Hepatocyte (in vitro differentiated cells): ENCODE measurements at regions not wholly inside any gene's neighbourhood (a gene's known extent, or its start where the extent isn't known, plus 50 kb on each side); places are given as distances from the start of the nearest gene placed in this dataset.
"Not testable (repeated sequence)": the region's sequence is repeated elsewhere in the genome, so short reads cannot be mapped to it uniquely, and the experiment has no call there.

ENCODE experiments used
- DNase-seq: peaks from one replicate; pipeline ENCODE4 v3.0.0-alpha.2; 2016; ENCODE audit warnings: low spot score
- H2AFZ ChIP-seq: fragments of 200-600 bp; sonication (generic); 2 replicates; pipeline ENCODE4 v1.6.0; 2016; ENCODE audit warnings: antibody characterized with exemption, mild to moderate bottlenecking
- H3K27ac ChIP-seq: fragments of 200-600 bp; sonication (generic); 2 replicates; pipeline ENCODE4 v1.5.1; 2016; ENCODE audit warnings: mild to moderate bottlenecking
- H3K27me3 ChIP-seq: fragments of 200-600 bp; sonication (generic); 2 replicates; pipeline ENCODE4 v1.6.1; 2016
- H3K36me3 ChIP-seq: fragments of 200-600 bp; sonication (generic); replicated peaks from 2 replicates; pipeline ENCODE4 v1.5.1; 2016; ENCODE audit warnings: low read depth; ENCODE audit not compliant: insufficient read depth
- H3K4me1 ChIP-seq: fragments of 200-600 bp; sonication (generic); 2 replicates; pipeline ENCODE4 v1.5.1; 2016; ENCODE audit warnings: mild to moderate bottlenecking, moderate library complexity; ENCODE audit not compliant: insufficient read depth
- H3K4me2 ChIP-seq: fragments of 200-600 bp; sonication (generic); 2 replicates; pipeline ENCODE4 v1.6.0; 2016
- H3K4me3 ChIP-seq: fragments of 200-600 bp; sonication (generic); 2 replicates; pipeline ENCODE4 v1.5.1; 2016; ENCODE audit warnings: mild to moderate bottlenecking
- H3K79me2 ChIP-seq: fragments of 200-600 bp; sonication (generic); 2 replicates; pipeline ENCODE4 v1.6.0; 2017; ENCODE audit warnings: mild to moderate bottlenecking
- H3K9me2 ChIP-seq: fragments of 200-600 bp; sonication (generic); replicated peaks from 2 replicates; pipeline ENCODE4 v1.6.0; 2017; ENCODE audit warnings: mild to moderate bottlenecking; ENCODE audit not compliant: insufficient read depth
- H3K9me3 ChIP-seq: fragments of 200-600 bp; sonication (generic); 2 replicates; pipeline ENCODE4 v1.5.1; 2016; ENCODE audit warnings: low read depth, mild to moderate bottlenecking
- H4K20me1 ChIP-seq: fragments of 200-600 bp; sonication (generic); 2 replicates; pipeline ENCODE4 v1.6.0; 2016; ENCODE audit warnings: mild to moderate bottlenecking; ENCODE audit not compliant: insufficient read depth, poor library complexity, severe bottlenecking
- EZH2 ChIP-seq: fragments of 200-600 bp; sonication (generic); IDR thresholded peaks from 2 replicates; pipeline ENCODE4 v1.6.1; 2016; ENCODE audit warnings: antibody characterized with exemption, mild to moderate bottlenecking, borderline replicate concordance
- EZH2phosphoT487 ChIP-seq: fragments of 200-600 bp; sonication (generic); IDR thresholded peaks from one replicate; pipeline ENCODE4 v1.6.1; 2018; ENCODE audit warnings: antibody characterized with exemption, mild to moderate bottlenecking, low read depth, moderate library complexity; ENCODE audit not compliant: unreplicated experiment, severe bottlenecking
- WGBS: methylation state at CpG from one replicate; pipeline ENCODE4 v1.1.6; 2016; ENCODE audit warnings: low lambda C conversion rate; ENCODE audit errors: missing lambda C conversion rate; 5-methylcytosine and 5-hydroxymethylcytosine counted together
- TF ChIP-seq, protein P1 (sequence below): fragments of 200-600 bp; sonication (generic); IDR thresholded peaks from 2 replicates; pipeline ENCODE4 v1.5.1; 2016; ENCODE audit warnings: antibody characterized with exemption, mild to moderate bottlenecking; ENCODE audit not compliant: poor library complexity

DNA sequence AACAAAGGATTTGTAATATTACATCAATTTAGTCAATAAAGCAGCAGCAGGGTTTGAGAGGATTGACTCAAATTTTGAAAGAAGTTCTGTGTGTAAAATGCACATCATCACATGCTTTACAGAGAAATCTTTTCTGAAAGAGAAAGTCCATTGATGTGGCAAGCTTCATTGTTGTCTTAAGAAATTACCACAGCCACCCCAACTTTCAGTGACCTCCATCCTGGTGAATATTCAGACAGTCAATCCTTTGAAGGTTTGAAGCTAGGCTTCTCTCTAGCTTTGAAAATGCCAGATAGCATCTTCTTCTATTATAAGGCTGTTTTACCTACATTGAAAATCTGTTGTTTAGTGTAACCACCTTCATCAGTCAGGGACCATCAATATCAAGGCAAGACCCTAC is 51.8 kb upstream of the SETMAR start:
- no peak for TF ChIP-seq EZH2phosphoT487
- TF ChIP-seq, protein P1, sequence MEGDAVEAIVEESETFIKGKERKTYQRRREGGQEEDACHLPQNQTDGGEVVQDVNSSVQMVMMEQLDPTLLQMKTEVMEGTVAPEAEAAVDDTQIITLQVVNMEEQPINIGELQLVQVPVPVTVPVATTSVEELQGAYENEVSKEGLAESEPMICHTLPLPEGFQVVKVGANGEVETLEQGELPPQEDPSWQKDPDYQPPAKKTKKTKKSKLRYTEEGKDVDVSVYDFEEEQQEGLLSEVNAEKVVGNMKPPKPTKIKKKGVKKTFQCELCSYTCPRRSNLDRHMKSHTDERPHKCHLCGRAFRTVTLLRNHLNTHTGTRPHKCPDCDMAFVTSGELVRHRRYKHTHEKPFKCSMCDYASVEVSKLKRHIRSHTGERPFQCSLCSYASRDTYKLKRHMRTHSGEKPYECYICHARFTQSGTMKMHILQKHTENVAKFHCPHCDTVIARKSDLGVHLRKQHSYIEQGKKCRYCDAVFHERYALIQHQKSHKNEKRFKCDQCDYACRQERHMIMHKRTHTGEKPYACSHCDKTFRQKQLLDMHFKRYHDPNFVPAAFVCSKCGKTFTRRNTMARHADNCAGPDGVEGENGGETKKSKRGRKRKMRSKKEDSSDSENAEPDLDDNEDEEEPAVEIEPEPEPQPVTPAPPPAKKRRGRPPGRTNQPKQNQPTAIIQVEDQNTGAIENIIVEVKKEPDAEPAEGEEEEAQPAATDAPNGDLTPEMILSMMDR = no peak
- no peak for TF ChIP-seq EZH2
- Histone ChIP-seq H3K36me3 (no peaks in the 10 kb centered on the region), H2AFZ (no peak overlapping the region), H3K9me2 (no peaks in the 10 kb centered on the region), H3K4me2 (no peak overlapping the region), H3K4me3 (no peak overlapping the region), H4K20me1 (no peaks in the 10 kb centered on the region), H3K27ac (no peak overlapping the region), H3K79me2 (no peaks in the 10 kb centered on the region), H3K27me3 (no peaks in the 10 kb centered on the region), H3K4me1 (no peaks in the 10 kb centered on the region), H3K9me3 (no peaks in the 10 kb centered on the region)
- no peak for DNase-seq

DNA sequence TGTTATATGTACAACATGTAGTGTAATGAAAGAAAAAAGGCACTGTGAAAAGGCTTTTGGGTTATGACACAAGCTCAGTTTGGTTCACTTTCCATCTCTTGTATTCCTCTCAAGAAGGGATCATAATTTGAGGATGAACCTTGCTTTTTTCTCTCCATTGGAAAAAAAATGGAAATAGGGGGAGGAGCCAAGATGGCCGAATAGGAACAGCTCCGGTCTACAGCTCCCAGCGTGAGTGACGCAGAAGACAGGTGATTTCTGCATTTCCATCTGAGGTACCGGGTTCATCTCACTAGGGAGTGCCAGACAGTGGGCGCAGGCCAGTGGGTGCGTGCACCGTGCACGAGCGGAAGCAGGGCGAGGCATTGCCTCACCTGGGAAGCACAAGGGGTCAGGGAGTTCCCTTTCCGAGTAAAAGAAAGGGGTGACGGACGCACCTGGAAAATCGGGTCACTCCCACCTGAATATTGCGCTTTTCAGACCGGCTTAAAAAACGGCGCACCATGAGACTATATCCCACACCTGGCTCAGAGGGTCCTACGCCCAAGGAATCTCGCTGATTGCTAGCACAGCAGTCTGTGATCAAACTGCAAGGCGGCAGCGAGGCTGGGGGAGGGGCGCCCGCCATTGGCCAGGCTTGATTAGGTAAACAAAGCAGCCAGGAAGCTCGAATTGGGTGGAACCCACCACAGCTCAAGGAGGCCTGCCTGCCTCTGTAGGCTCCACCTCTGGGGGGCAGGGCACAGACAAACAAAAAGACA is 49.9 kb upstream of the SETMAR start:
- not testable (repeated sequence) for H3K9me3 ChIP-seq, H3K79me2 ChIP-seq, H3K4me2 ChIP-seq, H2AFZ ChIP-seq, H3K9me2 ChIP-seq, H3K4me3 ChIP-seq, H3K27me3 ChIP-seq, H3K36me3 ChIP-seq, H3K27ac ChIP-seq, DNase-seq, H3K4me1 ChIP-seq, H4K20me1 ChIP-seq
- WGBS = 86% methylated on average over 25 of the region's 26 CpGs
